GM23338 (cell line): ENCODE measurements at regions not wholly inside any gene's neighbourhood (a gene's known extent, or its start where the extent isn't known, plus 50 kb on each side); places are given as distances from the start of the nearest gene placed in this dataset.

Source experiments
- ATAC-seq: fragments of 200-7000 bp; cut with Tn5 transposase; 3 replicates; pipeline ENCODE4 v1.9.1; 2020
- DNase-seq: peaks from one replicate; pipeline ENCODE4 v3.0.0-alpha.2; 2015; ENCODE audit warnings: low spot score
- H2AFZ ChIP-seq: fragments of 200-600 bp; sonication (generic); 2 replicates; pipeline ENCODE4 v1.8.0; 2016; ENCODE audit warnings: antibody characterized with exemption, mild to moderate bottlenecking, moderate library complexity
- H3F3A ChIP-seq: fragments of 200-600 bp; sonication (generic); replicated peaks from 2 replicates; pipeline ENCODE4 v1.8.0; 2017; ENCODE audit warnings: antibody characterized with exemption, mixed run types, low read depth
- H3K27ac ChIP-seq: fragments of 200-600 bp; sonication (generic); 2 replicates; pipeline ENCODE4 v1.6.1; 2016; ENCODE audit warnings: low read depth
- H3K27me3 ChIP-seq: fragments of 200-600 bp; sonication (generic); 2 replicates; pipeline ENCODE4 v1.8.0; 2016; ENCODE audit warnings: mild to moderate bottlenecking, mixed run types, moderate library complexity; ENCODE audit not compliant: insufficient read depth
- H3K36me3 ChIP-seq: fragments of 200-600 bp; sonication (generic); 2 replicates; pipeline ENCODE4 v1.8.0; 2016; ENCODE audit warnings: mild to moderate bottlenecking; ENCODE audit not compliant: insufficient read depth
- H3K4me1 ChIP-seq: fragments of 200-600 bp; sonication (generic); 2 replicates; pipeline ENCODE4 v1.8.0; 2016; ENCODE audit warnings: mild to moderate bottlenecking, moderate library complexity; ENCODE audit not compliant: insufficient read depth
- H3K4me2 ChIP-seq: fragments of 200-600 bp; sonication (generic); 2 replicates; pipeline ENCODE4 v1.7.1; 2017; ENCODE audit warnings: mixed run types
- H3K4me3 ChIP-seq: fragments of 200-600 bp; sonication (generic); 2 replicates; pipeline ENCODE4 v1.6.1; 2016; ENCODE audit warnings: mixed run types
- H3K79me2 ChIP-seq: fragments of 200-600 bp; sonication (generic); replicated peaks from 2 replicates; pipeline ENCODE4 v1.8.0; 2017; ENCODE audit warnings: mild to moderate bottlenecking; ENCODE audit not compliant: insufficient read depth
- H3K9me2 ChIP-seq: fragments of 200-600 bp; sonication (generic); 2 replicates; pipeline ENCODE4 v1.8.0; 2017; ENCODE audit not compliant: insufficient read depth
- H4K20me1 ChIP-seq: fragments of 200-600 bp; sonication (generic); replicated peaks from 2 replicates; pipeline ENCODE4 v1.8.0; 2017; ENCODE audit warnings: mild to moderate bottlenecking; ENCODE audit not compliant: insufficient read depth
- H3K27ac Mint-ChIP-seq: 2 replicates; pipeline ENCODE4 v1.8.0; 2020; ENCODE audit warnings: inconsistent platforms, mild to moderate bottlenecking, moderate library complexity, mixed read lengths
- H3K27me3 Mint-ChIP-seq: 3 replicates; pipeline ENCODE4 v1.8.0; 2022; ENCODE audit warnings: low read depth, mild to moderate bottlenecking, moderate library complexity, mixed read lengths, inconsistent platforms; ENCODE audit not compliant: insufficient read depth, poor library complexity
- H3K36me3 Mint-ChIP-seq: 3 replicates; pipeline ENCODE4 v1.8.0; 2021; ENCODE audit warnings: low read depth, mild to moderate bottlenecking, inconsistent platforms, moderate library complexity, mixed read lengths
- H3K4me1 Mint-ChIP-seq: 3 replicates; pipeline ENCODE4 v1.8.0; 2020; ENCODE audit warnings: mild to moderate bottlenecking, inconsistent platforms, mixed read lengths
- H3K4me3 Mint-ChIP-seq: 3 replicates; pipeline ENCODE4 v1.8.0; 2021; ENCODE audit warnings: moderate library complexity, mild to moderate bottlenecking, inconsistent platforms, mixed read lengths
- H3K9me3 Mint-ChIP-seq: 3 replicates; pipeline ENCODE4 v1.8.0; 2020; ENCODE audit warnings: moderate library complexity, mild to moderate bottlenecking, inconsistent platforms, mixed read lengths
- CREB1 ChIP-seq: fragments of 250-450 bp; sonication (Bioruptor Pico); IDR thresholded peaks from 2 replicates; pipeline ENCODE4 v1.5.0; 2020; ENCODE audit warnings: low read depth, mild to moderate bottlenecking, moderate library complexity
- EZH2 ChIP-seq: fragments of 200-600 bp; sonication (generic); IDR thresholded peaks from one replicate; pipeline ENCODE4 v1.8.0; 2017; ENCODE audit warnings: antibody characterized with exemption, mild to moderate bottlenecking, low read depth; ENCODE audit not compliant: unreplicated experiment
- EZH2phosphoT487 ChIP-seq: fragments of 200-600 bp; sonication (generic); IDR thresholded peaks from one replicate; pipeline ENCODE4 v1.8.1; 2018; ENCODE audit warnings: antibody characterized with exemption; ENCODE audit not compliant: unreplicated experiment
- JUNB ChIP-seq: IDR thresholded peaks from one replicate; pipeline ENCODE4 v1.6.1; 2016; ENCODE audit warnings: antibody characterized with exemption; ENCODE audit not compliant: unreplicated experiment
- NANOG ChIP-seq: IDR thresholded peaks from 2 replicates; pipeline ENCODE4 v1.6.1; 2016; ENCODE audit warnings: antibody characterized with exemption, borderline replicate concordance
- POLR2AphosphoS5 ChIP-seq: IDR thresholded peaks from 2 replicates; pipeline ENCODE4 v1.6.1; 2016; ENCODE audit warnings: antibody characterized with exemption, low read depth
- STAT1 ChIP-seq: IDR thresholded peaks from one replicate; pipeline ENCODE4 v1.6.1; 2016; ENCODE audit warnings: antibody characterized with exemption; ENCODE audit not compliant: unreplicated experiment
- ZNF114 ChIP-seq: fragments of 250-450 bp; sonication (Bioruptor Pico); IDR thresholded peaks from 2 replicates; pipeline ENCODE4 v1.5.0; 2020; ENCODE audit warnings: mild to moderate bottlenecking, moderate library complexity
- ZNF331 ChIP-seq: fragments of 250-450 bp; sonication (Bioruptor Pico); IDR thresholded peaks from 2 replicates; pipeline ENCODE4 v1.5.0; 2020; ENCODE audit warnings: low read depth, mild to moderate bottlenecking, moderate library complexity
- TF ChIP-seq, protein P1 (sequence below): fragments of 250-450 bp; sonication (Bioruptor Pico); IDR thresholded peaks from 2 replicates; pipeline ENCODE4 v1.5.0; 2020; ENCODE audit warnings: mild to moderate bottlenecking, moderate library complexity
- TF ChIP-seq, protein P2 (sequence below): IDR thresholded peaks from one replicate; pipeline ENCODE4 v1.6.1; 2018; ENCODE audit warnings: antibody characterized with exemption; ENCODE audit not compliant: unreplicated experiment
- TF ChIP-seq, protein P3 (sequence below): IDR thresholded peaks from 2 replicates; pipeline ENCODE4 v1.6.1; 2016; ENCODE audit warnings: antibody characterized with exemption
- TF ChIP-seq, protein P4 (sequence below), 2 experiments: fragments of 200-600 bp in 1 of 2; sonication (generic) in 1 of 2; conservative IDR thresholded peaks; 2 replicates each; pipeline versions ENCODE4 v1.5.1 to v1.6.1; 2016 to 2017; ENCODE audit warnings: antibody characterized with exemption in 2 of 2, low read depth in 2 of 2, mild to moderate bottlenecking in 2 of 2, moderate library complexity in 1 of 2

DNA sequence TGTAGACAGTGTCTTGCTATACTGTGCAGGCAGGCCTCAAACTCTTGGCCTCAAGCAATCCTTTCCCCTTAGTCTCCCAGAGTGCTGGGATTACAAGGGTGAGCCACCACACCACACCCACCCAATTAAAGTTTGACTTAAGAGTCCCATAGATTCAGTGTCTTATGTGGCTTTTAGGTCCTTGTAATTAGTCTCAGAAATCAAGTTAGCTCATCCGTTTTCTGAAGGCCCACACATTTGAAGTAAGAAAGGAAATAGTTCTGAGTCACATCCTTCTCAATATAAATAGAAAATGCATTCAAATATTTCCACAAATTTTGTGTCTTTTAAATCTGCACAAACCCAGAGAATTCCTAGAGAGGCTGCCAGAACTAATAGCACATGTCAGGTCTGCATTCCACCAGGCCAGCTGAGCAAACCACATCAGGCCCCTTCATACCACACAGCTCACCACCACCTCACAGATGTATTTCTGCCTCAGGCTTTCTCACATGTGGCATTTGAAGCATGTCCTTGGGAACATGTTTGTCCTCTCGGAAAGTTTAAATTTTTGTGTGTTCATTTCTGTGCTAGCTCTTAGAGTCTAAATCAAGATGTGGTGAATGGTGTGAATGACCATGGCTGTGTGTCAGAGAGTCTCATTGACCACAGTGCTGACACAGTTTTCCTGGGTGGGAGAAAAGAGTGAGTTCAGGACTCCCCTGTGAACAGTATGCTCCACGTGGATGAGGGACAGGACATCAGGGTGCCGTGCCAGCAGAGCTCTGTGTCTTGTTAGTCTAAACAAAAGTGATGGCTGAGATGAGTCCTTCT is 148.4 kb upstream of the USP9Y start:
- Mint-ChIP-seq H3K27me3 (peaks cover 3% of the 10 kb centered on the region), H3K27ac (no peak overlapping the region), H3K4me3 (no peak overlapping the region), H3K4me1 (no peaks in the 10 kb centered on the region), H3K36me3 (no peaks in the 10 kb centered on the region; the same call in 2 of the 3 replicates), H3K9me3 (peaks cover 3% of the 10 kb centered on the region)
- Histone ChIP-seq H3K9me2 (no peaks in the 10 kb centered on the region), H3K4me2 (no peak overlapping the region), H2AFZ (no peak overlapping the region), H4K20me1 (no peaks in the 10 kb centered on the region), H3K4me1 (no peaks in the 10 kb centered on the region), H3F3A (no peaks in the 10 kb centered on the region), H3K4me3 (no peak overlapping the region), H3K27me3 (no peaks in the 10 kb centered on the region), H3K36me3 (no peaks in the 10 kb centered on the region), H3K79me2 (no peaks in the 10 kb centered on the region), H3K27ac (no peak overlapping the region)
- ATAC-seq = no peak
- TF ChIP-seq CREB1 (CRISPR knock-in tag) (no peak), POLR2AphosphoS5 (no peak), STAT1 (no peak), JUNB (no peak), ZNF331 (CRISPR knock-in tag) (no peak), ZNF114 (CRISPR knock-in tag) (no peak), EZH2 (no peak), NANOG (no peak), EZH2phosphoT487 (no peak)
- TF ChIP-seq, protein P1, sequence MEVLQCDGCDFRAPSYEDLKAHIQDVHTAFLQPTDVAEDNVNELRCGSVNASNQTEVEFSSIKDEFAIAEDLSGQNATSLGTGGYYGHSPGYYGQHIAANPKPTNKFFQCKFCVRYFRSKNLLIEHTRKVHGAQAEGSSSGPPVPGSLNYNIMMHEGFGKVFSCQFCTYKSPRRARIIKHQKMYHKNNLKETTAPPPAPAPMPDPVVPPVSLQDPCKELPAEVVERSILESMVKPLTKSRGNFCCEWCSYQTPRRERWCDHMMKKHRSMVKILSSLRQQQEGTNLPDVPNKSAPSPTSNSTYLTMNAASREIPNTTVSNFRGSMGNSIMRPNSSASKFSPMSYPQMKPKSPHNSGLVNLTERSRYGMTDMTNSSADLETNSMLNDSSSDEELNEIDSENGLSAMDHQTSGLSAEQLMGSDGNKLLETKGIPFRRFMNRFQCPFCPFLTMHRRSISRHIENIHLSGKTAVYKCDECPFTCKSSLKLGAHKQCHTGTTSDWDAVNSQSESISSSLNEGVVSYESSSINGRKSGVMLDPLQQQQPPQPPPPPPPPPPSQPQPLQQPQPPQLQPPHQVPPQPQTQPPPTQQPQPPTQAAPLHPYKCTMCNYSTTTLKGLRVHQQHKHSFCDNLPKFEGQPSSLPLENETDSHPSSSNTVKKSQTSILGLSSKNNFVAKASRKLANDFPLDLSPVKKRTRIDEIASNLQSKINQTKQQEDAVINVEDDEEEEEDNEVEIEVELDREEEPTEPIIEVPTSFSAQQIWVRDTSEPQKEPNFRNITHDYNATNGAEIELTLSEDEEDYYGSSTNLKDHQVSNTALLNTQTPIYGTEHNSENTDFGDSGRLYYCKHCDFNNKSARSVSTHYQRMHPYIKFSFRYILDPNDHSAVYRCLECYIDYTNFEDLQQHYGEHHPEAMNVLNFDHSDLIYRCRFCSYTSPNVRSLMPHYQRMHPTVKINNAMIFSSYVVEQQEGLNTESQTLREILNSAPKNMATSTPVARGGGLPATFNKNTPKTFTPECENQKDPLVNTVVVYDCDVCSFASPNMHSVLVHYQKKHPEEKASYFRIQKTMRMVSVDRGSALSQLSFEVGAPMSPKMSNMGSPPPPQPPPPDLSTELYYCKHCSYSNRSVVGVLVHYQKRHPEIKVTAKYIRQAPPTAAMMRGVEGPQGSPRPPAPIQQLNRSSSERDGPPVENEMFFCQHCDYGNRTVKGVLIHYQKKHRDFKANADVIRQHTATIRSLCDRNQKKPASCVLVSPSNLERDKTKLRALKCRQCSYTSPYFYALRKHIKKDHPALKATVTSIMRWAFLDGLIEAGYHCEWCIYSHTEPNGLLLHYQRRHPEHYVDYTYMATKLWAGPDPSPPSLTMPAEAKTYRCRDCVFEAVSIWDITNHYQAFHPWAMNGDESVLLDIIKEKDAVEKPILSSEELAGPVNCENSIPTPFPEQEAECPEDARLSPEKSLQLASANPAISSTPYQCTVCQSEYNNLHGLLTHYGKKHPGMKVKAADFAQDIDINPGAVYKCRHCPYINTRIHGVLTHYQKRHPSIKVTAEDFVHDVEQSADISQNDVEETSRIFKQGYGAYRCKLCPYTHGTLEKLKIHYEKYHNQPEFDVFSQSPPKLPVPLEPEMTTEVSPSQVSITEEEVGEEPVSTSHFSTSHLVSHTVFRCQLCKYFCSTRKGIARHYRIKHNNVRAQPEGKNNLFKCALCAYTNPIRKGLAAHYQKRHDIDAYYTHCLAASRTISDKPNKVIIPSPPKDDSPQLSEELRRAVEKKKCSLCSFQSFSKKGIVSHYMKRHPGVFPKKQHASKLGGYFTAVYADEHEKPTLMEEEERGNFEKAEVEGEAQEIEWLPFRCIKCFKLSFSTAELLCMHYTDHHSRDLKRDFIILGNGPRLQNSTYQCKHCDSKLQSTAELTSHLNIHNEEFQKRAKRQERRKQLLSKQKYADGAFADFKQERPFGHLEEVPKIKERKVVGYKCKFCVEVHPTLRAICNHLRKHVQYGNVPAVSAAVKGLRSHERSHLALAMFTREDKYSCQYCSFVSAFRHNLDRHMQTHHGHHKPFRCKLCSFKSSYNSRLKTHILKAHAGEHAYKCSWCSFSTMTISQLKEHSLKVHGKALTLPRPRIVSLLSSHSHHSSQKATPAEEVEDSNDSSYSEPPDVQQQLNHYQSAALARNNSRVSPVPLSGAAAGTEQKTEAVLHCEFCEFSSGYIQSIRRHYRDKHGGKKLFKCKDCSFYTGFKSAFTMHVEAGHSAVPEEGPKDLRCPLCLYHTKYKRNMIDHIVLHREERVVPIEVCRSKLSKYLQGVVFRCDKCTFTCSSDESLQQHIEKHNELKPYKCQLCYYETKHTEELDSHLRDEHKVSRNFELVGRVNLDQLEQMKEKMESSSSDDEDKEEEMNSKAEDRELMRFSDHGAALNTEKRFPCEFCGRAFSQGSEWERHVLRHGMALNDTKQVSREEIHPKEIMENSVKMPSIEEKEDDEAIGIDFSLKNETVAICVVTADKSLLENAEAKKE (CRISPR knock-in tag) = no peak
- TF ChIP-seq, protein P2, sequence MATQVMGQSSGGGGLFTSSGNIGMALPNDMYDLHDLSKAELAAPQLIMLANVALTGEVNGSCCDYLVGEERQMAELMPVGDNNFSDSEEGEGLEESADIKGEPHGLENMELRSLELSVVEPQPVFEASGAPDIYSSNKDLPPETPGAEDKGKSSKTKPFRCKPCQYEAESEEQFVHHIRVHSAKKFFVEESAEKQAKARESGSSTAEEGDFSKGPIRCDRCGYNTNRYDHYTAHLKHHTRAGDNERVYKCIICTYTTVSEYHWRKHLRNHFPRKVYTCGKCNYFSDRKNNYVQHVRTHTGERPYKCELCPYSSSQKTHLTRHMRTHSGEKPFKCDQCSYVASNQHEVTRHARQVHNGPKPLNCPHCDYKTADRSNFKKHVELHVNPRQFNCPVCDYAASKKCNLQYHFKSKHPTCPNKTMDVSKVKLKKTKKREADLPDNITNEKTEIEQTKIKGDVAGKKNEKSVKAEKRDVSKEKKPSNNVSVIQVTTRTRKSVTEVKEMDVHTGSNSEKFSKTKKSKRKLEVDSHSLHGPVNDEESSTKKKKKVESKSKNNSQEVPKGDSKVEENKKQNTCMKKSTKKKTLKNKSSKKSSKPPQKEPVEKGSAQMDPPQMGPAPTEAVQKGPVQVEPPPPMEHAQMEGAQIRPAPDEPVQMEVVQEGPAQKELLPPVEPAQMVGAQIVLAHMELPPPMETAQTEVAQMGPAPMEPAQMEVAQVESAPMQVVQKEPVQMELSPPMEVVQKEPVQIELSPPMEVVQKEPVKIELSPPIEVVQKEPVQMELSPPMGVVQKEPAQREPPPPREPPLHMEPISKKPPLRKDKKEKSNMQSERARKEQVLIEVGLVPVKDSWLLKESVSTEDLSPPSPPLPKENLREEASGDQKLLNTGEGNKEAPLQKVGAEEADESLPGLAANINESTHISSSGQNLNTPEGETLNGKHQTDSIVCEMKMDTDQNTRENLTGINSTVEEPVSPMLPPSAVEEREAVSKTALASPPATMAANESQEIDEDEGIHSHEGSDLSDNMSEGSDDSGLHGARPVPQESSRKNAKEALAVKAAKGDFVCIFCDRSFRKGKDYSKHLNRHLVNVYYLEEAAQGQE = no peak
- TF ChIP-seq, protein P3, sequence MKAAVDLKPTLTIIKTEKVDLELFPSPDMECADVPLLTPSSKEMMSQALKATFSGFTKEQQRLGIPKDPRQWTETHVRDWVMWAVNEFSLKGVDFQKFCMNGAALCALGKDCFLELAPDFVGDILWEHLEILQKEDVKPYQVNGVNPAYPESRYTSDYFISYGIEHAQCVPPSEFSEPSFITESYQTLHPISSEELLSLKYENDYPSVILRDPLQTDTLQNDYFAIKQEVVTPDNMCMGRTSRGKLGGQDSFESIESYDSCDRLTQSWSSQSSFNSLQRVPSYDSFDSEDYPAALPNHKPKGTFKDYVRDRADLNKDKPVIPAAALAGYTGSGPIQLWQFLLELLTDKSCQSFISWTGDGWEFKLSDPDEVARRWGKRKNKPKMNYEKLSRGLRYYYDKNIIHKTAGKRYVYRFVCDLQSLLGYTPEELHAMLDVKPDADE = no peak
- TF ChIP-seq, protein P4, sequence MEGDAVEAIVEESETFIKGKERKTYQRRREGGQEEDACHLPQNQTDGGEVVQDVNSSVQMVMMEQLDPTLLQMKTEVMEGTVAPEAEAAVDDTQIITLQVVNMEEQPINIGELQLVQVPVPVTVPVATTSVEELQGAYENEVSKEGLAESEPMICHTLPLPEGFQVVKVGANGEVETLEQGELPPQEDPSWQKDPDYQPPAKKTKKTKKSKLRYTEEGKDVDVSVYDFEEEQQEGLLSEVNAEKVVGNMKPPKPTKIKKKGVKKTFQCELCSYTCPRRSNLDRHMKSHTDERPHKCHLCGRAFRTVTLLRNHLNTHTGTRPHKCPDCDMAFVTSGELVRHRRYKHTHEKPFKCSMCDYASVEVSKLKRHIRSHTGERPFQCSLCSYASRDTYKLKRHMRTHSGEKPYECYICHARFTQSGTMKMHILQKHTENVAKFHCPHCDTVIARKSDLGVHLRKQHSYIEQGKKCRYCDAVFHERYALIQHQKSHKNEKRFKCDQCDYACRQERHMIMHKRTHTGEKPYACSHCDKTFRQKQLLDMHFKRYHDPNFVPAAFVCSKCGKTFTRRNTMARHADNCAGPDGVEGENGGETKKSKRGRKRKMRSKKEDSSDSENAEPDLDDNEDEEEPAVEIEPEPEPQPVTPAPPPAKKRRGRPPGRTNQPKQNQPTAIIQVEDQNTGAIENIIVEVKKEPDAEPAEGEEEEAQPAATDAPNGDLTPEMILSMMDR (conservative IDR thresholded peaks at IDR 0.05; ENCODE audit: low read depth in 2 of 2) = no peak
- DNase-seq = no peak
